SIG-M5 treated with dmso at 0.1 percent for 504 hours (cell line): ENCODE measurements at regions not wholly inside any gene's neighbourhood (a gene's known extent, or its start where the extent isn't known, plus 50 kb on each side); places are given as distances from the start of the nearest gene placed in this dataset.
A peak's percentile ranks its signal among the peaks of the same experiment; 100 is the strongest.

Experiments used
- DNase-seq: peaks from one replicate; lab custom pipeline; 2025; ENCODE audit not compliant: unreplicated experiment; lab: John Stamatoyannopoulos, UW

DNA sequence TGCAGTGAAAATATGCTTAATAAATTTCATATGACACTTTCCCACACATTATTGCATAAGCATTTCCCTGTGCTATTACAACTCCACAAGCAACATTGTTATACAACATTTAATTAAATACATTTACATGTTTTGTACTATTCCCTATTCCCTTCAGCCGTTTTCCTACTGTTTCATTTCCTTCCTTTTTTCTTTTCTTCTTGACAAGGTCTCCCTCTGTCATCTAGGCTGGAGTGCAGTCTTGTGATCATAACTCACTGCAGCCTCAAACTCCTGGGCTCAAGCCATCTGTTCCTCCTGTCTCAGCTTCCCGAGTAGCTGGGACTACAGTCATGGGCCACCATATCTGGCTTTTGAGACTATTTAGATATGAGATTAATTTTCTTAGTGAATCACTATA, 254.7 kb downstream of the NFKBIZ start:
- no peak for DNase-seq

DNA sequence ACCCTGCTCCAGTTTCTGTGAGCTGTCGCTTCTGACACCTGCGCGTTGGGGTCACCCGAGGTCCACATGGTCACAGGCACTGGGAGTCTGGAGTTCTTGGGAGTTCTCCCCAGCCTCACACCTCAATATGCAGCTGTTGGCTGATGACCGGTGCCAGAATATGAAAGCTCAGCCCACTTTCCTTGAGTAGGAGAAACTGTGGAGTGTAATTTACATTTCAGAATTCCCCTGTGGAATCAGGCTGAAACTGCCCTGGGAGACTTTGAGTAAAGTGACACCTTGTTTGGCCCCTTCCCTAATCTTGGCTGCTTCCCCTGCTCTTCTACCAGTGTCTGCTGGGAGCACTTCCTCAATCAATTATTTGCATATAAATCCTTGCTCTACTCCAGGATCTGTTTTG, 255.9 kb downstream of the NFKBIZ start:
- no peak for DNase-seq

DNA sequence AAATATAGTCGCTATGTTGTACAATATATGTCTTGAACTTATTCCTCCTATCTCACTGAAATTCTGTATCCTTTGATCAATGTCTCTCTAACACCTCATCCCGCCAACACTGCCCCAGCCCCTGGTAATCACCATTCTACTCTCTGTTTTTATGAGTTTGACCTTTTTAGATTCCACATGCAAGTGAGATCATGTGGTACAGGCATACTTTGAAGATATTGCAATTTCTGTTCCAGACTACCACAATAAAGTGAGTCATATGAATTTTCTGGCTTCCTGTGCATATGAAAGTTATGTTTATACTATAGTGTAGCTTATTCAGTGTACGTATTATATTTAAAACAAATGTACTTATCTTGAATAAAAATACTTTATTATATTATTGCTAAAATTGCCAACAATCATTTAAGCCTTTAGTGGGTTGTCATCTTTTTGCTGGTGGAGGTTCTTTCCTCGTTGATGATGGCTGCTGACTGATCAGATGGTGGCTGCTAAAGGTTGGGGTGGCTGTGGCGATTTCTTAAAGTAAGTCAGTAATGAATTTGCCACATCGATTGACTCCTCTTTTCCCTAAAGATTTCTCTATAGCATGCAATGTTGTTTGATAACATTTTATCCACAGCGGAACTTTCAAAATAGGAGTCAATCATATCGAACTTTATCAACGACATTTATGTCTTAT, 257.2 kb downstream of the NFKBIZ start:
- DNase-seq = no peak

DNA sequence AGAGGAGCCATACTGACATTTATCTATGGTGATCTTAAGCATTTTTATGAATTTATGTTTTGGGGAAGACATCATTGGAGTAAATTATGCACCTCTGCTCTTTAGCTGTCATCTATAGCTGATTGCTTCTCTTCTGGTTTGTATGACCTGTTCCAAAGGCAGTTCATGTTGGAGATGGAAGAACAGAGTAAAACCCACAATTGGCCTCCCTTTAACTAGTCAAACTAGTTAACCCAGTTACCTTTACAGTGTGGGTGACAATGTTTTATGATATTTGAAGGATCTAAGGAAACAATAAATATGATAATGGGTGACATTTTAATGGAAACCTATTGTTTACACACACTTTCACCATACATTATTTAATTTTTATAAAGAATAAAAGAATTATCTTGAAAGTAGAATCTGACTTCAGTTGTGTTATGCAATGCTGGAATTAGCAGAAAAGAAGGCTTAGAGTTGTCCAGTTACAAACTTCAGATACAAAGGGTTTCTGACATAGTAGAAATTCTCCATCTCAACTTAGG, 263.5 kb downstream of the NFKBIZ start:
- DNase-seq = no peak

DNA sequence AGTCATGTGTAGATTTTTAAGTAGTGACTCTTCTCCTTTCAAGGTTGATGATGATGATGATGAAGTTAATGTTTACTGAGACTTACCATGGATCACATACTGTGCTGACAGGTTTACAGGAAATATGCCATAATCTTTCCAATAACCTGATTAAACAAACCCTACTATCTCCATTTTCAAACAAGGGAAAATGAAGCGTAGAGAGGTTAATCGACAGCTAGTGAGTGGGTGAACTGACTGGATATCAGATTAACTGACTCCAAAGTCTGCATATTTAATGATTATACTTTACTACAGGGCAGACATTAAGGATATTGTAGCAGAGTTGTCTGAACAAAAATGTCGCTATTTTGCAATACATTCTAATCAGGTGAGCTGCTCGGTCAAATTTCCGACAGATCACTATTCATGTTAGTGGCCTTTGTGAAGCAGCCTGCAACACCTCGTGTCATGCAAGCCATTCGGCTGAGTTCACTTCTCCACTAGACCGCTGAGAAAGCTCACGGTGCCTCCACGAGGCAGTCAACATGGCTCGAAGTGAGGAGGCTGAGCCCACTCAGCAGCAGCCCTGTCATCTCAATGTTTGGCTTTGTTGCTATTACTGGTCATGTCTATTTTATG, 264.2 kb downstream of the NFKBIZ start:
- DNase-seq = no peak

DNA sequence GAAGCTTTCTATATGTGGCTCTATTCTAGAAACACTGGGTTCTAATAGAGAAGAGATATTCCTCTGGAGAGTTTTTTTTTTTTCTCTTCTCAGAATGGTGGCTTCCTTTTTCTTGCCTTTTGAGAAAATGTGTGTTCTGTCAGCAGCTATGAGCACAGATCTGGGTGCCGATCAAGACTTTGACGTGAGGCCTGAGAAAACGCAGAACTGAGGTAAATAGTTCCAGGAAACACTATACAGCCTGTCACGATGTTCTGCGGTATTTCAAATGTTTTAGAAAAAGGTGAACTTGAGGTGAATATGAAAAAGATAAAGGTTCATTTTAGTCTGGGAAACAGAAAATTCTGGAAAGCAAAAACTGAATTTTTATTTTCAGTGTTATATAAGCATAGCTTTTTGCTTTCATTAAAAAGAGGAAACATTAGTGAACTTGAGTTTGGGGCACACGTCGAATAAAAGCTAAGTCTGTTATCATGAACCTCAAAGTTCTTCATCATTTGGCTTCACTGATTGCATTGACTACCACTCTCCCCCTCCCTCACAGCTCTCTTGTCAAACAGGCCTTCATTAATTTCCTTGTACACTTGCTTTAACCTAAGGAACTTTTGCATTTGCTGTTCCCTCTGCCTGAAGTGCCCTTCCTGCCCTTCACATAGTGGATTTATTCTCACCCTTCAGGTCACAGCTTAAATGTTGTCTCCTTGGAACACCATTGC, 265.1 kb downstream of the NFKBIZ start:
- DNase-seq = no peak

DNA sequence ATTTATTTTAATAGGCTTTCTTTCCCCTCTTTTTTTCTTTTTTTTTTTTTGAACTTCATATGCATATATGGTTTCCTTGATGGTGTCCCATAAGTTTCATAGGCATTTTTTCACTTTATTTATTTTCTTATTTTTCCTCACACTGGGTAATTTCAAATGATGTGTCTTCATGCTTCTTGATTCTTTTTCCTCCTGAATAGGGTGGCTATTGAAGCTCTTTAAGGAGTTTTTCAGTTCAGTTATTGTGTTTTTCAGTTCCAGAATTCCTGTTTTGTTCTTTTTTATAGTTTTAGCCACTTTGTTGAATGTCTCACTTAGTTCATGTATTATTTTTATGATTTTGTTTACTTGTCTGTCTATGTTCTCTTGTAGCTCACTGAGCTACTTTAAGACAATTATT, 273.2 kb downstream of the NFKBIZ start:
- no peak for DNase-seq

DNA sequence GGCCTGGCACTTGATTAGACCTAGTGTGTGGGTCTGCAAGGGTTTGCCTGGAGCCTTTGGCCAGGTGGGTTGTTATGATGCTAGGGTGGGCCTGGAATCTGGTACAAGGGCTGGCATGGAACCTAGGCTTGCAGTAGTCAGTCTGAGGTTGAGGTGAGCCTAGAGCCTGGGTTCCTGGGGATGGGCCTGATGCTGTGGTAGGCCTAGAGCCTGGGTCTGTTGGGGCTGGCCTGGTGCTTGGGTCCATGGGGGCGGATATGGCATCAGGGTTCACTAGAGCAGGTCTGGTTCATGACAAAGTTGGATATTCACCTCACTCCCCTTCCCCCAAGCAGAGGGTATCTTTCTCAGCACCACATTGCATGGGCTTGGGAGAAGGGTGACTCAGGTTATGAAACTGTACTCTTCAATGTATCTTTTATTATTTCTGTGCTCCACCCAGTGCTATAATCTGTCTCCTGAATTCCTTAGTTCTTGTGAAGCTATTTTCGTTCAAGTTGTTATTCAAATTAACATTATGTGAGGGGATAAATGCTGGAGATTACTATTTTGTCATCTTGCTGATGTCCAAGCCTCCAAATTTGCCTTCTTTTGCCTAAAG, 274.4 kb downstream of the NFKBIZ start:
- no peak for DNase-seq

DNA sequence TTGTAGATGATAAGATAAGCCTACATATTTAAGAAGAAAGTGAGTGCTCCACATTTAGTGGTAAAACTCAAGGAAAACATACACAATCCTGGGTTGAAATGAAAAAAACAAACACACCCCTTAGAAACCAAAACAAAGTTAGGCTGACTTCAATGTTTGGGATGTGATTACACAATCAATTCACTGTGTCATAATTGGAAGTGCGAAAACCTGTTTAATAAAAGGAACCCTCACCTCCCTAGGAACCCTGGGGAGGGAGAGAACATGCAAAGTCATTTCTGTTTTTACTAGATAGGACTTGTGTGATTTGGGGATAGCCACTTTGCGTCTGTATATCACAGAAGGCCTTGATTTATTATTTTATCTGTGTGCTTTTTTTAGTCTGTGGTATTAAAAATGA, 275.0 kb downstream of the NFKBIZ start:
- no peak for DNase-seq

DNA sequence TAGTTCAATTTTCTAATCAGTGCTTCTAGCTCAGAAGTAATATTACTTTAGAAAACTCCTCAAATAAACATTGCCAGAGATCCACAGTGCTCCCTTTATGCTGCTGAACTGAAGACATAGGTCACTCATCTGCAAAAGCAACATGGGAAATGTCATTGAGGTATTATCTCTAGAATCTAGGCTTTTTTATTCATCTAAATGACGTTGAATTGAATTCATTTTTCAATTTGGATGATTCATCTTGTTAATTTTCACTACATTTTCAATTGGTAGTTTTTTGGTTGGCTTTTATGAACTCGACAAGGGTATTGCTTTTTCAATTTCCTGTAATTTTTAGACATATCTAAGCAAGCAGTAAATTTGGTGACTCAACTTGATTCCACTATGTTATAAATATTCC, 275.4 kb downstream of the NFKBIZ start:
- no peak for DNase-seq

DNA sequence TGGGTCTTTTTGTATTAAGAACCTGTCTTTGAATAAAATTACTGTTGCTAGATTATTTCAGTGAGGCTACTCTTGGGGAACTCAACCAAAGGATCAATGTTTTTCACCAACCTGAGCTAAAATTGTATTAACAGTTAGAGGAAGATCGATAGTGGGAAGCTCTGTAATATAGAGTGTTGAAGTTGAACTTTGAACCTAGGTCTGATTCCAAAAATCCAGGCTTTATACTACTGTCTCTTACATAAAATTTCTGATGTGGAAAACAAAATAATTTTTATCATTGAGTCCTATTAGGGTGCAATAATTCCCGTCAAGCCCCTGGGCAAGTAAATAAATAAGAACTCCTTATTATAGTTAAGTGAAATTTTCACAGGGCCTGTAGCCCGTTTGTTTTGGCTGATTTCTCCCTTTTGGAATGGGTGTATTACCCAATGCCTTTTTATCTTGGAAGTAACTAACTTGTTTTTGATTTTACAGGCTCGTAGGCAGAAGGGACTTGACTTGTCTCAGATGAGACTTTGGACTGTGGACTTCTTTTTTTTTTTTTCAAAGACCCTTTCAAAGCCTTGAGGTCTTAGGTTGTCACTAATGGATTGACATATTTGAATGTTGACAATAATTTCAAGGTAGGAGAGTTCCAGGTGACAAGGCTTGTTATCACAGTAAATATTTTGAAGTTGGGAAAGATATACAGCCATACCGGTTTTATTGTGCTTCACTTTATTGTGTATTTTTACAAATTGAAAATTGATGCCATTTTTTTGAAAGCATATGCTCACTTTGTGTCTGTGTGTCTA, 276.1 kb downstream of the NFKBIZ start:
- no peak for DNase-seq

DNA sequence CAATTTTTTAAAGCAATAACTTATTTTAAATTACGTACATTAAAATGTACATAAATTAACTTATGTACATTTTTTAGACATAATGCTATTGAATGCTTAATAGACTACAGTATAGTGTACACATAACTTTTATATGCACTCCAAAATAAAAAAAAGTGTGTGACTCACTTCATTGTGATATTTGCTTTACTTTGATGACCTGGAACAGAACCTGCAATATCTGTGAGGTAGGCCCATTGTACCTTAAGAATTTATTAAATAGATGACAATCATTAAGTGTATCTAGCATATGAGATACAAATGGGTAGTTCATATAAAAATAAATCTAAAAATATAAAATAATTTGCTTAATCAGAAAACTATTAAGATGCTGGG, 276.7 kb downstream of the NFKBIZ start:
- no peak for DNase-seq

DNA sequence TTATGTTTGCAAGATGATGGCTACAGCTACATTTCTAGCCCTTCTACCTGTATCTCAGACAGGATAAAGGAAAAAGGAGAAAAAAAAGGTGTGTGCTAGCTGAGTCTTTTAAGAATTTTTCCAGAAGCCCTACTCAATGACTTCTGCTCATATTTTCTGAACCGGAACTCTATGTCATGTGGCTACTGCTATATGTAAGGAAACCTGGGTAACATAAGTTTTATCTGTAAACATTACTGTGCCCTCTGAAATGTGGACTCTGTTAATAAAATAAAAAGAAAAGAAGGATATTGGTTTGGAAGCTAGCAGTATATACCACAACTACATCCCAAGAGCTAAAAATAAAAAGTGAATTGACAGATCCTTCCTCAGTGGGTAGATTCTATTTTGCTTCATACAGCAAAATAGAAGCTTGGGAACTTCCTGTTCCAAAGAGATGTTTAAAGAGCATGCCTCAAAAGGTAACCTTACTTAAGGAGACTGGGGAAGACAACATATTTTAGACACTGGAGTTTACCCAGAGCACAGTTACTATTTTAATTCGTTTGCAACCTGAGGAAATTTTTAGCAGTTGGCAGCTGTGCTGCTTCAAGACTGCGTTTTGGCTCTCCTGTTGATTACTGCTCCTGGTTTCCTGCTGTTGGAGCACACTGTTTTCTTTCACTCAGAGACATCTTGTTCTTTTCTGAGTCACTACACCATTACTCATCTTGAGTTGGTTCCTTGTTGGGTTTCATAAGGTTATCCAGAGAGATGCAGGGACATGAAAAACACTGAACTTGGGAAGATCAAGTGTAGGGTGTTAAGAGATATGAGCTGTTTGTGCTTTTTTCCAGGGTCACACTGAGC, 280.7 kb downstream of the NFKBIZ start:
- DNase-seq = peak; percentile 57

DNA sequence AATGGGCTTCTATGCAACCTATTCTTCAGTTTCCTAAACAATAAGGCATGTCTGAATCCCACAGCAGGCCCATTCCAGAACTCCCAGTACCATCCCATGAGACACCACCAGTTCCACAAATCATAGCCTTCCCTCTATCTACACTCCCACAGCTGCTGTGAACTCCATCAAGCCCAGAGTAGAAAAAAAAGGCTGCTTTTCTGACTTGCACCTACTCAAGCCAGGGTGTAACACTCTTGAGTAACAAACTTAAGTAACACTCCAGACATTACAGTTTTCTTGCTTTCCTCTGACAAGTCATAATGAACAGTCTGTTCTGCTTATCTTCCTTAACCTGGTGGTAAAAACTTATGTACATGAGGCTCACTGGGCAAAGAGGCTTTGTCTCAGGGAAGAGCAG, 283.1 kb downstream of the NFKBIZ start:
- DNase-seq = no peak

DNA sequence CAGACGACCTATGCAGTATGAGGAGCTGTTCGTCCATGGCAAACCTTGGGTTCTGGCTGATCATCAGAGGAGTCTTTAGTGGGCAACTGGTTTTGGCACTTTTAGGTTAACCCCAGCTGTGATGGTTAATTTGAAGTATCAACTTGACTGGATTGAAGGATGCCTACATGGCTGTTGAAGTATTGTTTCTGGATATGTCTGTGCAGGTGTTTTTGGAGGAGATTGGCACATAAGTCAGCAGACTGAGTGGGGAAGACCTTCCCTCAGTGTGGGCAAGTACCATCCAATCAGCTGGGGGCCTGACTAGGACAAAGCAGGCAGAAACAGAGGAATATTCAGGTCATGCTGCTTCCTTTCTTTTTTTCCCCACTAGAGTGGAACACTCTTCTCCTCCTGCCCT, 284.1 kb downstream of the NFKBIZ start:
- DNase-seq = no peak

DNA sequence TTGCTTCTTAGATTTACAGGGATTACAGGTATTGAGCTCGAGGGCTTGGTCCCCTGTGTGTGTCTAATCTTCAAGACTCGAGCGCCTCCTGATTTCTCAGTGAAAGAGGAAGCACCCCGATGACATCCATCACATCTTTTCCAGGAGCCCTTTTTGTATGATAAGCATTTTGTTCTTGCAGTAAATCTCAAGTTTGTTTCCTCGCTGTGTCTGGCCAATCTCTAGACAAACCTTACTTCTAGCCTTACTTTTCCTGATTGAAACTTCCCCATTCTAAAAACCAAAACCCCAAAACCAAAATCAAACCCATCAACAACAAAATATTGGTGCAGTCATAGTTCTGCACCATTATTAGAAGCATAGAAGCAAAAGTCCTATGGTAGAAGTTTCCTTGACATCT, 286.0 kb downstream of the NFKBIZ start:
- no peak for DNase-seq

DNA sequence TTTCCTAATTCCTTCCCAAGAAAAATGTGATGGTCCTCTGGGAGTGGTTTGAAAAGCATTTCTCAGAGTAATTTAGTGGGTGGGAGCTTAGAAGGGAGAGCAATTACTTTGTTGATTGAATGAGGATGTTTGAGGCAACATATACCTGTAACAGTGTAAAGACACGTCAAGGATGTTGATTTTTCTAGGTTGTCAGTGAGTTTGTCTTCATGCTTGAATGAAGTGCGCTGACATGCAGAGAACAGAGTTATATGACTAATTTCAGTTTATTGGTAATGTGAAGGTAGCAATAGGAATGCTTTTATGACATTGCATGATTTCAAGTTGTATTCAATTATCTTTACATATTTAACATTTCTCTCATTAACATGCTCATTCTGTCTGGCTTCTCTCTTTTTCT, 286.9 kb downstream of the NFKBIZ start:
- no peak for DNase-seq

DNA sequence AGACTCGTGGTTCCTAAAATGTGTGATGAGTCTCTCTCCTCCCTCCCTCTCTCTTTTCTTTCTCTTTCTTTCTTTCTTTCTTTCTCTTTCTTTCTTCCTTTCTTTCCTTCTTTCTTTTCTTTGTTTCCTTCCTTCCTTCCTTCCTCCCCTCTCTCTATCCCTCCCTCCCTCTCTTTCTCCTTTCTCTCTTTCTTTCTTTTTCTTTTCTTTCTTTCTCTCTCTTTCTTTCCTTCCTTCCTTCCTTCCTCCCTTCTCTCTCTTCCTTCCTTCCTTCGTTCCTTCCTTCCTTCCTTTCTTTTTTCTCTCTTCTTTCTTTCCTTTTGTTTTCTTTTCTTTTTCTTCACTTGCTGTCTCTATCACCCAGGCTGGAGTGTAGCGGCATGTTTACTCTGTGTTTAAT, 290.8 kb downstream of the NFKBIZ start:
- no peak for DNase-seq

DNA sequence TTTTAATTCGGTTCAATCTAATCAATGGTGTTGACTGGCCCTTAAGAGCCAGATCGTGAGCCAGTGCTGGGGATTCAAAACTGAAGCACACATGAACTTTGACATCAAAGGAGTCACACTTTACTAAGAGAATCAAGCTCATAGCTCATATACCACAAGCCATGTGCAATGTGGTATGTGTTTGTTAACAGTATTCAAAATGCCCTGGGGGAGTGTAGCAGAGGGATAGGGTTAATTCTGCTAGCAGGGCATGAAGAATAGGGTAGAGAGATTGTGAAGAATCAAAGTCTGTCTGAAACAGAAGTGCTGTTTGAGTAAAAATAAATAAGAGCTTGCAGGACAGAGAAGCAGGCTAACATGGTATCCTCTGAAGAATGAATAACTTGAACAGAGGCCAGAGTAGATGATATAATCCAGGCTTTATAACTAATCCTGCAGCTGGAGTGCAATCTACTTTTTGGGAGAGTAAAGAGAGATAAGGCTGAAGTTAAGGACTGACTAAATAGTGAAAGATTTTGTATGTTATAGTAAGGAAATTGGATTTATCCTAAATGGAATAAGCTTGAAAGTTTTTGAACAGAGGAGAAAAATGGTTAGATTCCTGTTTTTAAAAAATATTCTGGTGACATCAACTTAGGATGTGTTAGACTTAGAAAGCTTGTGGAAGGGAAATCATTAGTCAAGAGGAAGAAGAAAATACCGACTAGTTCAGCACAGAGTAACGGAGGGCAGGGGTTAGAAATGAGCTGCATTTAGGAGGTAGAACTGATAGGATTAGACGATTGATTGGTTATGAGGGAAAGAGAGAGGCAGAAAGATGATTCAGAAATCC, 292.0 kb downstream of the NFKBIZ start:
- DNase-seq = no peak

DNA sequence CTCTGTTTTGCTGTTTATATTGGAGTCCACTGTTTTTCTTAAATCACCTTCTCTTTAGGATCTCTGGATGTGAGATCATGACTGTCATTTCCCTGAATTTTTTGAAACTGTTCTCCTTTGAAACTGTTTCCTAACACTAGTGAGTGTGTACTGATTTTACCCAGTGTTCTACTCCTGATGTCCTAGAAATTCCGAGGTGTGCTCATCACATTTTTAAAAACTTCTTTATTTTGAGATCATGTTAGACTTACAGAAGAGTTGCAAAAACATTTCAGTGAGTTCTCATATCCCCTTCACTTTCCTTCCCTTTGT, 292.6 kb downstream of the NFKBIZ start:
- no peak for DNase-seq
